A549 (cell line): ENCODE measurements at regions not wholly inside any gene's neighbourhood (a gene's known extent, or its start where the extent isn't known, plus 50 kb on each side); places are given as distances from the start of the nearest gene placed in this dataset.
A peak's percentile ranks its signal among the peaks of the same experiment; 100 is the strongest.

Source experiments
- ATAC-seq, 2 experiments: fragments of 200-7000 bp in 1 of 2; fragments of >200 bp in 1 of 2; cut with Nextera tagmentation in 1 of 2; cut with Tn5 transposase in 1 of 2; 3 replicates each; pipeline versions ENCODE4 v1.8.0 to v1.9.1; 2018 to 2020; ENCODE audit warnings: mild to moderate bottlenecking in 1 of 2, moderate library complexity in 1 of 2
- CTCF ChIA-PET: fragments of 300-600 bp; sonication (Branson Sonifier 250); formaldehyde crosslinking; extraction: SDS; loops from one replicate; lab custom pipeline; 2021; ENCODE audit warnings: antibody characterized with exemption, inconsistent platforms; lab: Yijun Ruan, JAX
- POLR2A ChIA-PET: fragments of 350-600 bp; formaldehyde crosslinking; extraction: SDS; loops from one replicate; lab custom pipeline; 2021; ENCODE audit warnings: antibody characterized with exemption, inconsistent platforms; lab: Yijun Ruan, JAX
- DNase-seq, 2 experiments: peaks; one replicate each; pipeline versions ENCODE4 v3.0.0 to v3.0.0-alpha.2; 2011 to 2016; ENCODE audit warnings: low read depth in 1 of 2, low spot score in 1 of 2
- FAIRE-seq: peaks from 2 replicates; lab custom pipeline; 2011; peaks lifted over from hg19 to GRCh38; lab: Jason Lieb, UNC
- H3K27ac ChIP-seq, 2 experiments: fragments of >200 bp; sonication (Bioruptor Twin); formaldehyde crosslinking; 3 replicates each; pipeline ENCODE4 v1.5.1; 2016 to 2017
- H3K4me1 ChIP-seq: fragments of >200 bp; sonication (Bioruptor Twin); formaldehyde crosslinking; 3 replicates; pipeline ENCODE4 v1.6.1; 2016
- H3K4me2 ChIP-seq: fragments of >200 bp; sonication (Bioruptor Twin); formaldehyde crosslinking; 3 replicates; pipeline ENCODE4 v1.6.1; 2016
- H3K4me3 ChIP-seq: fragments of >200 bp; sonication (Bioruptor Twin); formaldehyde crosslinking; 3 replicates; pipeline ENCODE4 v1.5.1; 2016
- H3K9me3 ChIP-seq: fragments of >200 bp; sonication (Bioruptor Twin); formaldehyde crosslinking; 3 replicates; pipeline ENCODE4 v1.6.1; 2016
- CHD2 ChIP-seq: fragments of 150-350 bp; IDR thresholded peaks from 2 replicates; pipeline ENCODE4 v1.6.1; 2014; ENCODE audit warnings: low read length; ENCODE audit not compliant: partially characterized antibody
- EHF ChIP-seq: fragments of 250-450 bp; sonication (Bioruptor Pico); IDR thresholded peaks from 2 replicates; pipeline ENCODE4 v1.5.0; 2020; ENCODE audit warnings: mild to moderate bottlenecking
- EHMT2 ChIP-seq: fragments of 200-600 bp; sonication (generic); IDR thresholded peaks from 2 replicates; pipeline ENCODE4 v1.6.1; 2016; ENCODE audit warnings: antibody characterized with exemption, low read depth, mild to moderate bottlenecking, moderate library complexity
- EP300 ChIP-seq, 2 experiments: fragments of >200 bp; sonication (Bioruptor Twin); formaldehyde crosslinking; IDR thresholded peaks; 2 replicates in 1 of 2; 3 replicates in 1 of 2; pipeline ENCODE4 v1.6.1; 2016 to 2017
- HDAC2 ChIP-seq: fragments of 200-600 bp; sonication (generic); IDR thresholded peaks from 2 replicates; pipeline ENCODE4 v1.6.1; 2016
- KDM5A ChIP-seq: fragments of 200-600 bp; sonication (generic); IDR thresholded peaks from 2 replicates; pipeline ENCODE4 v1.6.1; 2016; ENCODE audit warnings: antibody characterized with exemption, mild to moderate bottlenecking
- MAFK ChIP-seq: fragments of 450-650 bp; IDR thresholded peaks from 2 replicates; pipeline ENCODE4 v1.6.1; 2014; ENCODE audit not compliant: partially characterized antibody
- NR3C1 ChIP-seq: fragments of >200 bp; sonication (Bioruptor Twin); formaldehyde crosslinking; IDR thresholded peaks from 3 replicates; pipeline ENCODE4 v1.6.1; 2017
- POLR2A ChIP-seq: IDR thresholded peaks from 2 replicates; pipeline ENCODE4 v1.6.1; 2012; ENCODE audit warnings: mild to moderate bottlenecking, low read length
- RAD21 ChIP-seq, 2 experiments: fragments of >200 bp in 1 of 2; sonication (Bioruptor Twin) in 1 of 2; formaldehyde crosslinking in 1 of 2; IDR thresholded peaks in 1 of 2; conservative IDR thresholded peaks in 1 of 2; 2 replicates in 1 of 2; 3 replicates in 1 of 2; pipeline ENCODE4 v1.6.1; 2012 to 2018; ENCODE audit warnings: inconsistent platforms in 1 of 2
- RFX5 ChIP-seq: fragments of 450-650 bp; IDR thresholded peaks from 2 replicates; pipeline ENCODE4 v1.7.1; 2014; ENCODE audit warnings: antibody characterized with exemption, mild to moderate bottlenecking, moderate library complexity
- RNF2 ChIP-seq: fragments of 200-600 bp; sonication (generic); IDR thresholded peaks from 2 replicates; pipeline ENCODE4 v1.6.1; 2016; ENCODE audit warnings: low read depth, mild to moderate bottlenecking, antibody characterized with exemption, moderate library complexity, borderline replicate concordance
- TFCP2L1 ChIP-seq: fragments of 250-450 bp; sonication (Bioruptor Pico); IDR thresholded peaks from 2 replicates; pipeline ENCODE4 v1.5.0; 2021; ENCODE audit warnings: mild to moderate bottlenecking
- TP53 ChIP-seq: fragments of 250-450 bp; sonication (Bioruptor Pico); IDR thresholded peaks from 2 replicates; pipeline ENCODE4 v1.5.0; 2021; ENCODE audit warnings: mild to moderate bottlenecking, moderate library complexity
- ZFP36 ChIP-seq: fragments of 450-650 bp; IDR thresholded peaks from 2 replicates; pipeline ENCODE4 v1.6.1; 2014; ENCODE audit warnings: borderline replicate concordance; ENCODE audit not compliant: partially characterized antibody
- WGBS: methylation state at CpG from one replicate; pipeline ENCODE4 v1.1.6; 2017; ENCODE audit errors: missing lambda C conversion rate; 5-methylcytosine and 5-hydroxymethylcytosine counted together
- TF ChIP-seq, protein P1 (sequence below): IDR thresholded peaks from 2 replicates; pipeline ENCODE4 v1.6.1; 2012; ENCODE audit warnings: low read depth, borderline replicate concordance
- TF ChIP-seq, protein P2 (sequence below): fragments of 450-650 bp; IDR thresholded peaks from 2 replicates; pipeline ENCODE4 v1.6.1; 2014; ENCODE audit warnings: antibody characterized with exemption
- TF ChIP-seq, protein P3 (sequence below): fragments of 250-450 bp; sonication (Bioruptor Pico); IDR thresholded peaks from 2 replicates; pipeline ENCODE4 v1.5.0; 2021; ENCODE audit warnings: mild to moderate bottlenecking, moderate library complexity, borderline replicate concordance
- TF ChIP-seq, protein P4 (sequence below): fragments of >200 bp; sonication (Bioruptor Twin); formaldehyde crosslinking; IDR thresholded peaks from 3 replicates; pipeline ENCODE4 v1.5.1; 2016

DNA sequence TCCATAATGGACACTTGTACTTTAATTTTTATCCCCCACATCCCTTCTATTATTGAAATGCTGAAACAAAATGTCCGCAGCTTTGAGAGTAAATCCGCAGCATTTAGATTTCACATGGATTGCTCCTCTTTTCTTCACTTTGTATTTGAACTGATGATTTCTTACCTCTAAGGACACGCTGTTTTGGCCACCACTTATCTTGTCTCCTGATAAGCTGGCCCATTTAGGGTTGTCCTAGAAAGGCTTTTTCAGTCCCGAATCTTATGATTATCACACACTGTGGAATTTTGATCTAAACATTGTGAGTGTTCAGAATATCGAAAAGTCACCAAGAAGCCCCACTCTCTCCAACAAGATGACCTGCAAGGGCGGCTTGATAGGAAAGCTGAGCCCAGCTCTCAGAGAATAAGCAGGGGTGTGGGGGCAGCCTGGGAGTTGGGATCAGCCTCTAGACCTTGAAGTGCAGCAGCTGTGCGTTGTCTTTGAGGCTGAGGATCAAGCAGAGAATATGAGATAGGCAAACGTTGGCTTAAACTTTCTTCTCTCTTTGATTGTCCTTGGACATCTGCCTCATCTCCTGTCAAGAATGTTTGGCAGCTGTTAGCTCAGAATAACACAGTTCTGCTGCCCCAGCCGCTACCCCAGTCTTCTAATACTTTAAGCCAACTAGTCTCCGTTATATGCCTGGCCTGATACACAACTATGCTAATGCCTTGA, 399.7 kb upstream of the NR2F2 start:
- Histone ChIP-seq H3K9me3 (no peaks in the 10 kb centered on the region), H3K4me3 (no peak overlapping the region), H3K27ac (no peak overlapping the region), H3K4me1 (no peaks in the 10 kb centered on the region), H3K4me2 (no peak overlapping the region)
- no peak for FAIRE-seq
- WGBS: 53% methylated on average over 10 of the region's 10 CpGs
- TF ChIP-seq TP53 (CRISPR knock-in tag): no peak
- TF ChIP-seq EP300 (IDR thresholded peaks at IDR 0.05): no peak
- no peak for TF ChIP-seq RAD21 (conservative IDR thresholded peaks at IDR 0.05 in 1 of 2, IDR thresholded peaks at IDR 0.05 in 1 of 2)
- no peak for TF ChIP-seq HDAC2
- no peak for TF ChIP-seq CHD2
- TF ChIP-seq POLR2A: no peak
- no peak for TF ChIP-seq TFCP2L1 (CRISPR knock-in tag)
- no peak for TF ChIP-seq KDM5A
- TF ChIP-seq, protein P1, sequence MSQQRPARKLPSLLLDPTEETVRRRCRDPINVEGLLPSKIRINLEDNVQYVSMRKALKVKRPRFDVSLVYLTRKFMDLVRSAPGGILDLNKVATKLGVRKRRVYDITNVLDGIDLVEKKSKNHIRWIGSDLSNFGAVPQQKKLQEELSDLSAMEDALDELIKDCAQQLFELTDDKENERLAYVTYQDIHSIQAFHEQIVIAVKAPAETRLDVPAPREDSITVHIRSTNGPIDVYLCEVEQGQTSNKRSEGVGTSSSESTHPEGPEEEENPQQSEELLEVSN: no peak
- no peak for TF ChIP-seq EHMT2
- no peak for TF ChIP-seq EHF (CRISPR knock-in tag)
- no peak for TF ChIP-seq NR3C1
- TF ChIP-seq RNF2: no peak
- TF ChIP-seq, protein P2, sequence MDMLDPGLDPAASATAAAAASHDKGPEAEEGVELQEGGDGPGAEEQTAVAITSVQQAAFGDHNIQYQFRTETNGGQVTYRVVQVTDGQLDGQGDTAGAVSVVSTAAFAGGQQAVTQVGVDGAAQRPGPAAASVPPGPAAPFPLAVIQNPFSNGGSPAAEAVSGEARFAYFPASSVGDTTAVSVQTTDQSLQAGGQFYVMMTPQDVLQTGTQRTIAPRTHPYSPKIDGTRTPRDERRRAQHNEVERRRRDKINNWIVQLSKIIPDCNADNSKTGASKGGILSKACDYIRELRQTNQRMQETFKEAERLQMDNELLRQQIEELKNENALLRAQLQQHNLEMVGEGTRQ: no peak
- no peak for ATAC-seq
- POLR2A ChIA-PET: no interaction called here
- CTCF ChIA-PET: no interaction called here
- no peak for DNase-seq

DNA sequence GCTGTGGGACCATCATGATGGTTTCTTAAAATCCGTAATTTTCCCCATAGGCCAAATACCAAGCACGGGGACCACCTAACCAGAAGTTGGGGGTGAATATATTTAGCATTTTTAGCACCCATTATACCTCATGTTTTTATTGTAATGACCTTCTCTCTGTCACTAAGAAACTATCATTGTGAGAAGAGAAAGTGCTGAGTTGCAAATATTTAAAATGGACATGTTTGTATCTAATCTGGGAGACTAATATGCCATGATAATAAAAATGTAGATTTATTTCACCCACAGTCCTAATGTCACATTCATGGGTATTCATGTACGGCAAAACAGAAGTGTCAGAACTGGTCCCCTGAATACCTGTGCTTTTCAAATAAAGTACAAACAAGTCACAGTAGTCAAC, 398.9 kb upstream of the NR2F2 start:
- CTCF ChIA-PET: interaction anchor here (1.4 kb wide), 1 partner anchor 55 kb away, joined by 3 read pairs; no protein-coding TSS in a partner anchor
- no peak for FAIRE-seq
- WGBS: 47% methylated on average over 3 of the region's 3 CpGs
- no peak overlapping the region for H3K27ac ChIP-seq
- H3K4me1 ChIP-seq: no peaks in the 10 kb centered on the region
- TF ChIP-seq ZFP36: no peak
- TF ChIP-seq, protein P3, sequence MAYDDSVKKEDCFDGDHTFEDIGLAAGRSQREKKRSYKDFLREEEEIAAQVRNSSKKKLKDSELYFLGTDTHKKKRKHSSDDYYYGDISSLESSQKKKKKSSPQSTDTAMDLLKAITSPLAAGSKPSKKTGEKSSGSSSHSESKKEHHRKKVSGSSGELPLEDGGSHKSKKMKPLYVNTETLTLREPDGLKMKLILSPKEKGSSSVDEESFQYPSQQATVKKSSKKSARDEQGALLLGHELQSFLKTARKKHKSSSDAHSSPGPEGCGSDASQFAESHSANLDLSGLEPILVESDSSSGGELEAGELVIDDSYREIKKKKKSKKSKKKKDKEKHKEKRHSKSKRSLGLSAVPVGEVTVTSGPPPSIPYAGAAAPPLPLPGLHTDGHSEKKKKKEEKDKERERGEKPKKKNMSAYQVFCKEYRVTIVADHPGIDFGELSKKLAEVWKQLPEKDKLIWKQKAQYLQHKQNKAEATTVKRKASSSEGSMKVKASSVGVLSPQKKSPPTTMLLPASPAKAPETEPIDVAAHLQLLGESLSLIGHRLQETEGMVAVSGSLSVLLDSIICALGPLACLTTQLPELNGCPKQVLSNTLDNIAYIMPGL (CRISPR knock-in tag): no peak
- TF ChIP-seq MAFK: peak; percentile 92
- no peak for TF ChIP-seq RFX5
- TF ChIP-seq, protein P4, sequence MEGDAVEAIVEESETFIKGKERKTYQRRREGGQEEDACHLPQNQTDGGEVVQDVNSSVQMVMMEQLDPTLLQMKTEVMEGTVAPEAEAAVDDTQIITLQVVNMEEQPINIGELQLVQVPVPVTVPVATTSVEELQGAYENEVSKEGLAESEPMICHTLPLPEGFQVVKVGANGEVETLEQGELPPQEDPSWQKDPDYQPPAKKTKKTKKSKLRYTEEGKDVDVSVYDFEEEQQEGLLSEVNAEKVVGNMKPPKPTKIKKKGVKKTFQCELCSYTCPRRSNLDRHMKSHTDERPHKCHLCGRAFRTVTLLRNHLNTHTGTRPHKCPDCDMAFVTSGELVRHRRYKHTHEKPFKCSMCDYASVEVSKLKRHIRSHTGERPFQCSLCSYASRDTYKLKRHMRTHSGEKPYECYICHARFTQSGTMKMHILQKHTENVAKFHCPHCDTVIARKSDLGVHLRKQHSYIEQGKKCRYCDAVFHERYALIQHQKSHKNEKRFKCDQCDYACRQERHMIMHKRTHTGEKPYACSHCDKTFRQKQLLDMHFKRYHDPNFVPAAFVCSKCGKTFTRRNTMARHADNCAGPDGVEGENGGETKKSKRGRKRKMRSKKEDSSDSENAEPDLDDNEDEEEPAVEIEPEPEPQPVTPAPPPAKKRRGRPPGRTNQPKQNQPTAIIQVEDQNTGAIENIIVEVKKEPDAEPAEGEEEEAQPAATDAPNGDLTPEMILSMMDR: no peak
- TF ChIP-seq, all 56 proteins: peak for 1
- Histone ChIP-seq H3K4me2 (no peak overlapping the region), H3K9me3 (no peaks in the 10 kb centered on the region), H3K4me3 (no peak overlapping the region)
- POLR2A ChIA-PET: no interaction called here
- no peak for ATAC-seq
- DNase-seq: no peak
